Retinal pigment epithelial cell (primary cell): ENCODE measurements at regions not wholly inside any gene's neighbourhood (a gene's known extent, or its start where the extent isn't known, plus 50 kb on each side); places are given as distances from the start of the nearest gene placed in this dataset.

Experiments used
- DNase-seq: peaks from one replicate; pipeline ENCODE4 v3.0.0-alpha.2; 2010; ENCODE audit warnings: low read depth
- H3K4me3 ChIP-seq: 2 replicates; pipeline ENCODE4 v1.5.1; 2011; ENCODE audit warnings: mild to moderate bottlenecking, low read length, control low read depth, moderate library complexity
- CTCF ChIP-seq: conservative IDR thresholded peaks from 2 replicates; pipeline ENCODE4 v1.5.1; 2011; ENCODE audit warnings: low read depth, low read length, control low read depth, inconsistent platforms

- no peak for DNase-seq
- no peak for TF ChIP-seq CTCF
- H3K4me3 ChIP-seq: no peak overlapping the region
These were observed 243.6 kb downstream of the LRRN1 start for GRCh38 chr3:4042869-4043268.

- H3K4me3 ChIP-seq: no peak overlapping the region
- no peak for DNase-seq
- TF ChIP-seq CTCF: no peak
These were observed 244.8 kb downstream of the LRRN1 start for GRCh38 chr3:4043867-4044575.

GRCh38 chr3:4044619-4045018, 245.4 kb downstream of the LRRN1 start:
- no peak for DNase-seq
- no peak for TF ChIP-seq CTCF
- no peak overlapping the region for H3K4me3 ChIP-seq

GRCh38 chr3:4045756-4046155, 246.5 kb downstream of the LRRN1 start:
- DNase-seq: no peak
- no peak overlapping the region for H3K4me3 ChIP-seq
- TF ChIP-seq CTCF: no peak

GRCh38 chr3:4047366-4047765, 248.1 kb downstream of the LRRN1 start:
- no peak for TF ChIP-seq CTCF
- no peak overlapping the region for H3K4me3 ChIP-seq
- DNase-seq: no peak

- H3K4me3 ChIP-seq: no peak overlapping the region
- no peak for DNase-seq
- no peak for TF ChIP-seq CTCF
These were observed 250.5 kb upstream of the SETMAR start for GRCh38 chr3:4052706-4053105.

GRCh38 chr3:4053975-4054374, 249.2 kb upstream of the SETMAR start:
- no peak for TF ChIP-seq CTCF
- no peak for DNase-seq

More at GRCh38 chr3:4053975-4054374, 249.2 kb upstream of the SETMAR start:
- no peak overlapping the region for H3K4me3 ChIP-seq
